Lower lobe of right lung (tissue), 2 donors: ENCODE measurements at regions not wholly inside any gene's neighbourhood (a gene's known extent, or its start where the extent isn't known, plus 50 kb on each side); places are given as distances from the start of the nearest gene placed in this dataset.
"Not testable (repeated sequence)": the region's sequence is repeated elsewhere in the genome, so short reads cannot be mapped to it uniquely, and the experiment has no call there.

Experiments
- ATAC-seq, 2 donors: fragments of 200-7000 bp; cut with Tn5 transposase; one replicate each; pipeline ENCODE4 v1.9.1; 2020 to 2022; ENCODE audit warnings: mild to moderate bottlenecking in 2 of 2, moderate library complexity in 2 of 2
- DNase-seq: peaks from one replicate; pipeline ENCODE4 v3.0.0-alpha.2; 2020
- H3K27ac ChIP-seq: fragments of 200-600 bp; one replicate; pipeline ENCODE4 v1.8.0; 2022
- H3K27me3 ChIP-seq: fragments of 200-600 bp; one replicate; pipeline ENCODE4 v1.8.0; 2022; ENCODE audit warnings: low read depth
- H3K36me3 ChIP-seq: fragments of 200-600 bp; one replicate; pipeline ENCODE4 v1.8.0; 2022; ENCODE audit warnings: mild to moderate bottlenecking
- H3K4me1 ChIP-seq: fragments of 200-600 bp; one replicate; pipeline ENCODE4 v1.8.0; 2022
- H3K4me3 ChIP-seq: fragments of 200-600 bp; one replicate; pipeline ENCODE4 v1.8.0; 2022; ENCODE audit warnings: mild to moderate bottlenecking
- H3K9me3 ChIP-seq: fragments of 200-600 bp; one replicate; pipeline ENCODE4 v1.8.0; 2022
- intact Hi-C: fragments of 100-400 bp; cut with DNase I; formaldehyde crosslinking; loops from one replicate; pipeline ENCODE4 v1.11.0; 2022
- TF ChIP-seq, protein P1 (sequence below): fragments of 200-600 bp; IDR thresholded peaks from one replicate; pipeline ENCODE4 v1.8.0; 2022; ENCODE audit warnings: antibody characterized with exemption, mild to moderate bottlenecking
- donor health status: DM: no; HTN: yes; CAD: no; lungs with severe emphysema.

GRCh38 chr3:64363842-64364241 is 138.6 kb upstream of the PRICKLE2 start:
- no peaks in the 10 kb centered on the region for H3K27me3 ChIP-seq
- TF ChIP-seq, protein P1, sequence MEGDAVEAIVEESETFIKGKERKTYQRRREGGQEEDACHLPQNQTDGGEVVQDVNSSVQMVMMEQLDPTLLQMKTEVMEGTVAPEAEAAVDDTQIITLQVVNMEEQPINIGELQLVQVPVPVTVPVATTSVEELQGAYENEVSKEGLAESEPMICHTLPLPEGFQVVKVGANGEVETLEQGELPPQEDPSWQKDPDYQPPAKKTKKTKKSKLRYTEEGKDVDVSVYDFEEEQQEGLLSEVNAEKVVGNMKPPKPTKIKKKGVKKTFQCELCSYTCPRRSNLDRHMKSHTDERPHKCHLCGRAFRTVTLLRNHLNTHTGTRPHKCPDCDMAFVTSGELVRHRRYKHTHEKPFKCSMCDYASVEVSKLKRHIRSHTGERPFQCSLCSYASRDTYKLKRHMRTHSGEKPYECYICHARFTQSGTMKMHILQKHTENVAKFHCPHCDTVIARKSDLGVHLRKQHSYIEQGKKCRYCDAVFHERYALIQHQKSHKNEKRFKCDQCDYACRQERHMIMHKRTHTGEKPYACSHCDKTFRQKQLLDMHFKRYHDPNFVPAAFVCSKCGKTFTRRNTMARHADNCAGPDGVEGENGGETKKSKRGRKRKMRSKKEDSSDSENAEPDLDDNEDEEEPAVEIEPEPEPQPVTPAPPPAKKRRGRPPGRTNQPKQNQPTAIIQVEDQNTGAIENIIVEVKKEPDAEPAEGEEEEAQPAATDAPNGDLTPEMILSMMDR: no peak
- DNase-seq (no peak), ATAC-seq (no peak)
- no peak overlapping the region for H3K4me3 ChIP-seq
- no peak overlapping the region for H3K27ac ChIP-seq
- no peaks in the 10 kb centered on the region for H3K9me3 ChIP-seq
- H3K36me3 ChIP-seq: no peaks in the 10 kb centered on the region
- H3K4me1 ChIP-seq: no peaks in the 10 kb centered on the region
- intact Hi-C loops: no loop called here

DNA sequence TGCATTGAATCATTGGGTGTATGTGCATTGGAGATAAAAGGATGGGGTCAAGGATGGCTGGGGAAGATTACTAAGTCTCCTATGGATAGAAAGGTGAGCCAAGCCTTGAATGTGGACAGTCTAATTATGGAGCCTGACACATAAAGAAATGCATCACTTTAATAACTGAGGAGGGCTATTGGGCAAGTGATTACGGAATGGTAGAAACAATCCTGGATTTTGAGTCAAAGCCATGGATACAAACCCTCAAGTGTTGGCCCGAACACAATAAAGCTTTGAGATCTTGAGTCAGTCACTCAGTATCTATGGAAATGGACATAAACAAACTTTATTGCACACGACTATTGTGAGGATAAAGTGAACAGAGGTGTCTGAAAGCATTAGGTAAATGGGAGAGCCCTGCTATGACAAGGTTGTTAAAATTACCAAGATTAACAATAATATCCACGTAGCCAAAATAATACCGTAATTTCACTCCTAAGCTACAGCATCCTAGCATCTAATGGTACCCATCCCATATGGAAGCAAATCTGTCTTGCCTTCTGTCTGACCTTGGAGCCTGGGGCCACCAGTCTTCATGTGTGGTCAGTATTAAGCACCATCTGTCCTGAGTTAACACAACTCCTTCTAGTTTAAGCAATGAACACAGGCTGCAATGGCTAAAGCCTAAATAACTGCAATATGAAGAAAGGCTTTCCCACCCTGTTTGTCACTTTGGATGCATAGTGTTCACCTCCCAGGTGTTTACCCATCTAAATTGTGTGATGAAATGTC is 136.9 kb upstream of the PRICKLE2 start:
- H3K27ac ChIP-seq: no peak overlapping the region
- DNase-seq: no peak
- TF ChIP-seq, protein P1: no peak

DNA sequence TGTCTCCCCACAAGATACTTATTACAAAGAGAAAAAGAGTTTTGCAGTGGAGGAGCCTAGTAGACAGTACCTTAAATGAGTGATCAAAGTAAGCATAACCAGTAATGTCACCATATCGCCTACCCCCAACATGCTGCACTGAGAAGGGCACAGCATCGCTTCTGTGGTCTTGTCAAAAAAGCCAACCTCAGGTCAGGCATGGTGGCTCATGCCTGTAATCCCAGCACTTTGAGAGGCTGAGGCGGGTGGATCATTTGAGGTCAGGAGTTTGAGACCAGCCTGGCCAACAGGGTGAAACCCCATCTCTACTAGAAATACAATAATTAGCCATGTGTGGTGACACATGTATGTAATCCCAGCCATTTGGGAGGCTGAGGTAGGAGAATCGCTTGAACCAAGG is 135.8 kb upstream of the PRICKLE2 start:
- ATAC-seq, H3K27me3 ChIP-seq, H3K4me1 ChIP-seq, H3K36me3 ChIP-seq, DNase-seq, intact Hi-C loops, H3K27ac ChIP-seq, H3K4me3 ChIP-seq, H3K9me3 ChIP-seq: not testable (repeated sequence)

More for the DNA sequence above, 136.9 kb upstream of the PRICKLE2 start:
- intact Hi-C loops: no loop called here
- ATAC-seq: peak in 1 of 2 donors; percentile 19
- Histone ChIP-seq H3K4me3 (no peak overlapping the region), H3K36me3 (no peaks in the 10 kb centered on the region), H3K27me3 (no peaks in the 10 kb centered on the region), H3K9me3 (no peaks in the 10 kb centered on the region), H3K4me1 (no peaks in the 10 kb centered on the region)

DNA sequence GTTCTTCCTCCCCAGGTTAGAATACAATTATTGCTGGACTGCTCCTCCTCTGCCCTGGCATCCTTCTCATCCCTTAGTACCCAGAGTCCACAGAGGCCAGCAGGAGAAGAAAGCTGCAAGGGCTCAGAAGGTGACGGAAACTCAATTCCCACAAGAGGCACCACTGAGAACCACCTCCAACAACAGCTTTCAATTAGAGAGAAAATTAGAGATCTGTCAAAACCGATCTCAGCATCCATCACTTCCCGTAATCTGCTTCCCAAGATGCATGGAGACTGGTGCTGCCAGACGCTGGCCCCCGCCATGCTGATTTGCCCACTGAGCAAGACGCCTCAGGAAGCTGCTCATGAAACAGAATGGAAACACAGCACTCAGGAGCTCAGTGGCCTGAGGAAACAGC is 135.0 kb upstream of the PRICKLE2 start:
- Histone ChIP-seq H3K27me3 (no peaks in the 10 kb centered on the region), H3K9me3 (no peaks in the 10 kb centered on the region), H3K4me3 (no peak overlapping the region), H3K36me3 (no peaks in the 10 kb centered on the region), H3K27ac (no peak overlapping the region), H3K4me1 (peaks cover 13% of the 10 kb centered on the region)
- intact Hi-C loops: no loop called here
- no peak for ATAC-seq
- TF ChIP-seq, protein P1: no peak
- DNase-seq: no peak

DNA sequence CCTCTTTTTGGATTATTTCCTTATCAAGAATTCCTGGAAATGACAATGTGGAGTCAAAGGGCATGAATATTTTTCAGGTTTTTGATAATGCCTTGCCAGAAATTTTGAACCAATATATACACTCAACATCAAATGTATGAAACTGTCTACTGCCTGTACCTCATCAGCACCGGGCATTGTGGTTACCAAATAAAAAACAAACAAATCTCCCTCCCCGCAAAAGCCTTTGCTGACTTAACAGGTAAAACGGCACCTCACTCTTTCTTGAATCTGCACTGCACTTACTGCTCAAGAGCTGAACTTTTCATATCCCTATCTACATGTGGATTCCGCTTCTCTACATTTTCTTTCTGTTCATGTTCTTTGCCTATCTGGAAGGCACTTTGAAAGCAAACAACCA is 134.5 kb upstream of the PRICKLE2 start:
- Histone ChIP-seq H3K4me1 (peaks cover 19% of the 10 kb centered on the region), H3K27ac (no peak overlapping the region), H3K27me3 (no peaks in the 10 kb centered on the region), H3K36me3 (no peaks in the 10 kb centered on the region), H3K9me3 (no peaks in the 10 kb centered on the region), H3K4me3 (no peak overlapping the region)
- intact Hi-C loops: no loop called here
- no peak for ATAC-seq
- TF ChIP-seq, protein P1: no peak
- DNase-seq: no peak

DNA sequence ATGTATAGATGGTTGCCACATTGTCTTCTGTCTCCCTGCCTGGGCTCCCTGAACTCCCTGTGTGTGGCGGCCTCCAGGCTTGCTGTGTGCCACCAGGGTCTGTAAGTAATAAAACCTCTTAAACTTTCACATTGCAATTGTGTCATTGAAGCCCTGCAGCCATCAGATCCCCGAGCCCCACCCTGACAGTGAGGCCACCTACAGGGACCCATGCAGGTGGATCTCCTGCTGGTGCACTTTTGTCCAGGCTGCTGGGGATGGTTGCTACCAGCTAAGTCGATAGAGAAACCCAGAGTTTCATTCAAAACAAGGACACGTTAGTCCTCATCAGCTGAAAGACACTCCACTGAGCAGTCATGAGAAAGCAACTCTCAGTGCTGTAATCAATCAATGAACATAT is 133.6 kb upstream of the PRICKLE2 start:
- DNase-seq (no peak), ATAC-seq (no peak)
- peaks cover 27% of the 10 kb centered on the region for H3K4me1 ChIP-seq
- no peaks in the 10 kb centered on the region for H3K36me3 ChIP-seq
- no peak overlapping the region for H3K4me3 ChIP-seq
- TF ChIP-seq, protein P1: no peak
- H3K9me3 ChIP-seq: no peaks in the 10 kb centered on the region
- intact Hi-C loops: no loop called here
- no peak overlapping the region for H3K27ac ChIP-seq
- H3K27me3 ChIP-seq: no peaks in the 10 kb centered on the region
